GM13976 (cell line): ENCODE measurements at regions not wholly inside any gene's neighbourhood (a gene's known extent, or its start where the extent isn't known, plus 50 kb on each side); places are given as distances from the start of the nearest gene placed in this dataset.

ENCODE experiments used
- DNase-seq: peaks from one replicate; pipeline ENCODE4 v3.0.0; 2012; ENCODE audit warnings: low spot score
- CTCF ChIP-seq: IDR thresholded peaks from 2 replicates; pipeline ENCODE4 v1.5.1; 2012; ENCODE audit warnings: borderline replicate concordance, mild to moderate bottlenecking; ENCODE audit not compliant: insufficient read depth; ENCODE audit errors: extremely low read depth, missing control alignments, control extremely low read depth
- in situ Hi-C: fragments of 300-500 bp; cut with MboI; formaldehyde crosslinking; loops from one replicate; pipeline ENCODE4 v1.12.0; 2022; ENCODE audit warnings: low sequenced_read_pairs, mixed read lengths, inconsistent platforms; ENCODE audit not compliant: unreplicated experiment

- TF ChIP-seq CTCF: no peak
- no peak for DNase-seq
- in situ Hi-C loops: no loop called here
Measured at GRCh38 chr11:119936426-119936825, 201.5 kb downstream of the TRIM29 start.

- DNase-seq: no peak
- no peak for TF ChIP-seq CTCF
- in situ Hi-C loops: no loop called here
Measured at GRCh38 chr11:119935349-119935925, 202.5 kb downstream of the TRIM29 start.

GRCh38 chr11:119934866-119935265 lies 203.0 kb downstream of the TRIM29 start:
- DNase-seq: no peak
- in situ Hi-C loops: no loop called here
- TF ChIP-seq CTCF: no peak

- no peak for DNase-seq
- in situ Hi-C loops: no loop called here
- no peak for TF ChIP-seq CTCF
Measured at GRCh38 chr11:119934267-119934666, 203.6 kb downstream of the TRIM29 start.

- no peak for DNase-seq
- in situ Hi-C loops: no loop called here
- no peak for TF ChIP-seq CTCF
Measured at GRCh38 chr11:119933584-119933983, 204.3 kb downstream of the TRIM29 start.

- no peak for TF ChIP-seq CTCF
- DNase-seq: no peak
- in situ Hi-C loops: no loop called here
Measured at GRCh38 chr11:119932828-119933562, 204.0 kb upstream of the NECTIN1 start.
